Neuronal stem cell (in vitro differentiated cells): ENCODE measurements at regions not wholly inside any gene's neighbourhood (a gene's known extent, or its start where the extent isn't known, plus 50 kb on each side); places are given as distances from the start of the nearest gene placed in this dataset.
A peak's percentile ranks its signal among the peaks of the same experiment; 100 is the strongest.

ENCODE experiments used
- DNase-seq: peaks from one replicate; pipeline ENCODE4 v3.0.0-alpha.2; 2013; ENCODE audit warnings: low spot score
- H2AFZ ChIP-seq: one replicate; pipeline ENCODE4 v1.6.1; 2013; ENCODE audit warnings: mild to moderate bottlenecking, low read length, inconsistent platforms
- H2AK5ac ChIP-seq: 2 replicates; pipeline ENCODE4 v1.6.1; 2013; ENCODE audit warnings: low read depth, mild to moderate bottlenecking, inconsistent platforms, low read length, moderate library complexity, mixed read lengths
- H2BK120ac ChIP-seq: 2 replicates; pipeline ENCODE4 v1.6.1; 2013; ENCODE audit warnings: low read depth, mild to moderate bottlenecking, inconsistent platforms, low read length, moderate library complexity, mixed read lengths
- H2BK12ac ChIP-seq: one replicate; pipeline ENCODE4 v1.6.1; 2013; ENCODE audit warnings: low read length, inconsistent platforms
- H2BK15ac ChIP-seq: 2 replicates; pipeline ENCODE4 v1.6.1; 2013; ENCODE audit warnings: mild to moderate bottlenecking, low read length, inconsistent platforms, mixed read lengths
- H2BK5ac ChIP-seq: one replicate; pipeline ENCODE4 v1.6.1; 2013; ENCODE audit warnings: inconsistent platforms, mild to moderate bottlenecking, low read length, moderate library complexity
- H3K14ac ChIP-seq: one replicate; pipeline ENCODE4 v1.6.1; 2013; ENCODE audit warnings: low read length, inconsistent platforms
- H3K18ac ChIP-seq: 2 replicates; pipeline ENCODE4 v1.6.1; 2013; ENCODE audit warnings: low read length, inconsistent platforms
- H3K23ac ChIP-seq: 2 replicates; pipeline ENCODE4 v1.6.1; 2013; ENCODE audit warnings: low read depth, mild to moderate bottlenecking, mixed read lengths, low read length, inconsistent platforms; ENCODE audit not compliant: poor library complexity
- H3K27ac ChIP-seq: replicated peaks from 3 replicates; pipeline ENCODE4 v1.5.1; 2013; ENCODE audit warnings: low read length, inconsistent platforms
- H3K27me3 ChIP-seq, 3 experiments: 2 replicates each; pipeline ENCODE4 v1.6.1; 2013; ENCODE audit warnings: low read length in 3 of 3, mild to moderate bottlenecking in 2 of 3, inconsistent platforms in 1 of 3, low read depth in 1 of 3, mixed read lengths in 1 of 3, moderate library complexity in 1 of 3; ENCODE audit not compliant: control insufficient read depth in 3 of 3, insufficient read depth in 3 of 3
- H3K36me3 ChIP-seq, 2 donors: replicated peaks in 1 of 2; 2 replicates each; pipeline ENCODE4 v1.6.1; 2013; ENCODE audit warnings: low read length in 2 of 2; ENCODE audit not compliant: control insufficient read depth in 2 of 2, insufficient read depth in 2 of 2
- H3K4ac ChIP-seq: 2 replicates; pipeline ENCODE4 v1.6.1; 2013; ENCODE audit warnings: inconsistent platforms, mild to moderate bottlenecking, low read length, moderate library complexity
- H3K4me1 ChIP-seq, 2 donors: 1 replicate in 1 of 2; 2 replicates in 1 of 2; pipeline ENCODE4 v1.6.1; 2013; ENCODE audit warnings: low read length in 2 of 2, low read depth in 1 of 2; ENCODE audit not compliant: control insufficient read depth in 2 of 2, insufficient read depth in 1 of 2
- H3K4me2 ChIP-seq: one replicate; pipeline ENCODE4 v1.6.1; 2013; ENCODE audit warnings: mild to moderate bottlenecking, low read length, inconsistent platforms; ENCODE audit not compliant: insufficient read depth, poor library complexity, severe bottlenecking
- H3K4me3 ChIP-seq, 2 donors: 2 replicates each; pipeline ENCODE4 v1.5.1; 2013; ENCODE audit warnings: low read length in 2 of 2, mild to moderate bottlenecking in 2 of 2, inconsistent platforms in 1 of 2, moderate library complexity in 1 of 2
- H3K79me1 ChIP-seq: one replicate; pipeline ENCODE4 v1.6.1; 2013; ENCODE audit warnings: low read depth, mild to moderate bottlenecking, inconsistent platforms, low read length, moderate library complexity
- H3K9ac ChIP-seq: one replicate; pipeline ENCODE4 v1.6.1; 2013; ENCODE audit warnings: mild to moderate bottlenecking, low read depth, low read length, inconsistent platforms; ENCODE audit not compliant: poor library complexity
- H3K9me3 ChIP-seq, 2 donors: replicated peaks in 1 of 2; 2 replicates each; pipeline versions ENCODE3 to v1.6.1; 2013; ENCODE audit warnings: low read length in 2 of 2, mild to moderate bottlenecking in 2 of 2, inconsistent platforms in 1 of 2, low read depth in 1 of 2, mixed read lengths in 1 of 2, moderate library complexity in 1 of 2; ENCODE audit not compliant: control insufficient read depth in 2 of 2, insufficient read depth in 1 of 2
- H4K8ac ChIP-seq: one replicate; pipeline ENCODE4 v1.6.1; 2013; ENCODE audit warnings: low read depth, mild to moderate bottlenecking, inconsistent platforms, low read length, moderate library complexity
- H4K91ac ChIP-seq: one replicate; pipeline ENCODE4 v1.6.1; 2013; ENCODE audit warnings: low read length, low read depth, mild to moderate bottlenecking, inconsistent platforms; ENCODE audit not compliant: poor library complexity
- WGBS, 2 donors: extraction: QIAGEN DNeasy Blood & Tissue Kit; methylation state at CpG; one replicate each; pipeline ENCODE4 v1.1.7; 2013; ENCODE audit warnings: missing lambda C conversion rate in 2 of 2, mixed read lengths in 1 of 2; ENCODE audit not compliant: insufficient read length in 2 of 2, insufficient replicate concordance in 1 of 2; ENCODE audit errors: extremely low coverage in 2 of 2; 5-methylcytosine and 5-hydroxymethylcytosine counted together

GRCh38 chr17:74011966-74012365, 191.5 kb upstream of the RPL38 start:
- Histone ChIP-seq H3K4me1 (peaks cover 0 to 40% of the 10 kb centered on the region in 2 donors), H3K14ac (peak overlapping the region; percentile 48)

DNA sequence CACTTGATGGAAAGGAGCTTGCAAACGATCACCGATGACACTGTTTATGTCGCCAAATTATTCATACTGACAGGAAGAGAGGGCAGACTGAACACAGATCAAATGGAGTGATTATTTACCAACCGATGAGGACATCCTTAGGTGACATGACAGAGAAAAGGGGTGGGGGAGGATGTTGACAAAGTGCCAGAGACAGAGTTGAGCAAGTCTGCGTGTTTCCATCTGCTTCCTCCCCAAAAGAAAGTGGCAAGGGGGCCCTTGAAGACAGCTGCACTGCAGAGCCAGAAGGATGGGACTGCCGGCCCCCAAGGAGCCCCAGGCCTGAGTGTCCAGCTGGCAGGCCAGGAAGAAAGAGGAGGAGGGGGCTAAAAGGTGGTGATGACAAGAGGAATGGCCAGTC, 191.0 kb upstream of the RPL38 start:
- H3K4me1 ChIP-seq = peaks cover 0 to 44% of the 10 kb centered on the region in 2 donors
- no CpG with 5 or more reads among the region's 6 CpGs for WGBS, 2 donors
- H3K9ac ChIP-seq = no peak overlapping the region
- H2BK5ac ChIP-seq = no peak overlapping the region
- no peak overlapping the region for H2BK15ac ChIP-seq
- H4K8ac ChIP-seq = no peak overlapping the region
- H2AFZ ChIP-seq = no peak overlapping the region
- H3K9me3 ChIP-seq = peaks cover 0 to 4% of the 10 kb centered on the region in 2 donors
- no peak overlapping the region for H3K18ac ChIP-seq
- no peak overlapping the region for H2BK120ac ChIP-seq
- H3K27me3 ChIP-seq = peaks cover 0 to 16% (median 0%) of the 10 kb centered on the region in 3 experiments
- H2BK12ac ChIP-seq = no peak overlapping the region
- H3K36me3 ChIP-seq = no peaks in the 10 kb centered on the region
- no peak overlapping the region for H3K14ac ChIP-seq
- H3K23ac ChIP-seq = no peak overlapping the region
- H3K4me2 ChIP-seq = no peak overlapping the region
- H3K79me1 ChIP-seq = no peaks in the 10 kb centered on the region
- DNase-seq = no peak
- no peak overlapping the region for H2AK5ac ChIP-seq
- H3K27ac ChIP-seq = no peak overlapping the region
- H3K4ac ChIP-seq = no peak overlapping the region
- no peak overlapping the region for H4K91ac ChIP-seq
- no peak overlapping the region for H3K4me3 ChIP-seq

More at GRCh38 chr17:74011966-74012365, 191.5 kb upstream of the RPL38 start:
- Histone ChIP-seq H3K18ac (peak overlapping the region; percentile 58), H3K23ac (no peak overlapping the region), H2AK5ac (peak overlapping the region; percentile 16), H3K36me3 (no peaks in the 10 kb centered on the region), H3K27me3 (peaks cover 0 to 16% (median 0%) of the 10 kb centered on the region in 3 experiments), H3K4ac (no peak overlapping the region), H3K9me3 (peaks cover 0 to 4% of the 10 kb centered on the region in 2 donors), H3K79me1 (no peaks in the 10 kb centered on the region), H3K9ac (no peak overlapping the region), H3K4me3 (no peak overlapping the region), H4K91ac (no peak overlapping the region), H3K27ac (no peak overlapping the region), H3K4me2 (no peak overlapping the region), H4K8ac (no peak overlapping the region), H2BK15ac (no peak overlapping the region), H2BK120ac (no peak overlapping the region), H2BK12ac (peak overlapping the region; percentile 36), H2AFZ (no peak overlapping the region), H2BK5ac (no peak overlapping the region)
- WGBS, 2 donors = no CpG with 5 or more reads among the region's 7 CpGs
- no peak for DNase-seq

- no peak for DNase-seq
- Histone ChIP-seq H3K79me1 (no peaks in the 10 kb centered on the region), H3K23ac (no peak overlapping the region), H3K9ac (no peak overlapping the region), H3K27ac (no peak overlapping the region), H2AK5ac (peak overlapping the region; percentile 5), H3K18ac (peak overlapping the region; percentile 66), H3K9me3 (peaks cover 0 to 4% of the 10 kb centered on the region in 2 donors), H3K4ac (no peak overlapping the region), H2BK5ac (peak overlapping the region; percentile 79), H2BK120ac (no peak overlapping the region), H3K14ac (no peak overlapping the region), H2AFZ (no peak overlapping the region), H3K27me3 (peaks cover 0 to 19% (median 0%) of the 10 kb centered on the region in 3 experiments), H3K4me1 (peaks cover 0 to 39% of the 10 kb centered on the region in 2 donors), H3K36me3 (no peaks in the 10 kb centered on the region), H2BK15ac (peak overlapping the region; percentile 0), H4K91ac (no peak overlapping the region), H4K8ac (no peak overlapping the region), H3K4me2 (no peak overlapping the region), H2BK12ac (no peak overlapping the region), H3K4me3 (no peak overlapping the region)
- no CpG with 5 or more reads among the region's 5 CpGs for WGBS, 2 donors
Measured at GRCh38 chr17:74015316-74015715, 188.2 kb upstream of the RPL38 start.

DNA sequence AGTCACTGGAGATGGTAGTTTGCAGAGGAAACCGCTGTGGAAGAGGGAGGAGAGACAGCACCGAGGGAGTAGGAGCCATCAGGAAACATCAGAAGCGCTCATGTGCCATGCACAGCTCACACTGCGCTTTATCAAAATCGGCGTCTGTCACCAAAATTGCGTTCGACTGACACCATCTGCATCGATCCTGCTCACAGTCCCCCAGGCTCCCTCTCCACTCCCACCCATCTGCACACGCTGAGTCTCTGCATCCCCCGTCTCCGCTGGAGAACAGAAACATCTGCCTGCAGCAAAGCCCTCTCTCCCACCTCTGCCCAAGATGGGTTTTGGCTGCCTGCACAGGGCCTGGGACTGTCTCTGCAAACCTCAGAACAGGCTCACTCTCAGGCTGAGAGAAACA, 187.5 kb upstream of the RPL38 start:
- H3K27me3 ChIP-seq = peaks cover 0 to 16% (median 0%) of the 10 kb centered on the region in 3 experiments
- no peak overlapping the region for H3K23ac ChIP-seq
- H3K4me3 ChIP-seq = no peak overlapping the region
- no CpG with 5 or more reads among the region's 12 CpGs for WGBS, 2 donors
- H3K79me1 ChIP-seq = no peaks in the 10 kb centered on the region
- H2BK15ac ChIP-seq = peak overlapping the region; percentile 79
- no peak overlapping the region for H4K8ac ChIP-seq
- H3K4me2 ChIP-seq = no peak overlapping the region
- H4K91ac ChIP-seq = peak overlapping the region; percentile 13
- no peak for DNase-seq
- peak overlapping the region; percentile 88 for H3K27ac ChIP-seq
- H3K36me3 ChIP-seq = no peaks in the 10 kb centered on the region
- no peak overlapping the region for H2AFZ ChIP-seq
- peak overlapping the region; percentile 33 for H3K9ac ChIP-seq
- peak overlapping the region; percentile 79 for H2BK5ac ChIP-seq
- H3K4ac ChIP-seq = peak overlapping the region; percentile 71
- peaks cover 0 to 39% of the 10 kb centered on the region in 2 donors for H3K4me1 ChIP-seq
- peaks cover 0 to 4% of the 10 kb centered on the region in 2 donors for H3K9me3 ChIP-seq
- peak overlapping the region; percentile 38 for H2BK120ac ChIP-seq
- peak overlapping the region; percentile 86 for H2AK5ac ChIP-seq
- H2BK12ac ChIP-seq = peak overlapping the region; percentile 82
- peak overlapping the region; percentile 10 for H3K14ac ChIP-seq
- peak overlapping the region; percentile 92 for H3K18ac ChIP-seq
